HepG2 (cell line): ENCODE measurements at regions not wholly inside any gene's neighbourhood (a gene's known extent, or its start where the extent isn't known, plus 50 kb on each side); places are given as distances from the start of the nearest gene placed in this dataset.

Experiments used
- ATAD3A ChIP-seq: sonication (generic); formaldehyde crosslinking; IDR thresholded peaks from 2 replicates; pipeline ENCODE4 v1.4.0; 2020; ENCODE audit warnings: missing genetic modification reagents
- BCLAF1 ChIP-seq: fragments of 450-650 bp; IDR thresholded peaks from 2 replicates; pipeline ENCODE4 v1.6.1; 2017; ENCODE audit warnings: mild to moderate bottlenecking
- CEBPG ChIP-seq: IDR thresholded peaks from 2 replicates; pipeline ENCODE4 v1.6.1; 2016
- CHD2 ChIP-seq: IDR thresholded peaks from 2 replicates; pipeline ENCODE4 v1.6.1; 2011; ENCODE audit warnings: low read depth, low read length, improper control_type of control experiment
- DNMT1 ChIP-seq: sonication (generic); formaldehyde crosslinking; IDR thresholded peaks from 2 replicates; pipeline ENCODE4 v1.5.1; 2020; ENCODE audit warnings: mild to moderate bottlenecking, missing genetic modification reagents
- DR1 ChIP-seq: sonication (generic); formaldehyde crosslinking; IDR thresholded peaks from 2 replicates; pipeline ENCODE4 v1.8.0; 2021; ENCODE audit warnings: mild to moderate bottlenecking, missing genetic modification reagents, inconsistent platforms
- FOXP4 ChIP-seq: sonication (generic); formaldehyde crosslinking; IDR thresholded peaks from 2 replicates; pipeline ENCODE4 v1.4.0; 2020; ENCODE audit warnings: missing genetic modification reagents
- GATA4 ChIP-seq: sonication (generic); IDR thresholded peaks from 2 replicates; pipeline ENCODE4 v1.6.1; 2016; ENCODE audit warnings: antibody characterized with exemption, low read depth, borderline replicate concordance
- HNF4A ChIP-seq: sonication (generic); formaldehyde crosslinking; IDR thresholded peaks from 2 replicates; pipeline ENCODE4 v1.4.0; 2020; ENCODE audit warnings: missing genetic modification reagents
- HNRNPH1 ChIP-seq: fragments of 200-400 bp; formaldehyde crosslinking; optimal IDR thresholded peaks from 2 replicates; pipeline ENCODE3; 2017; ENCODE audit warnings: mild to moderate bottlenecking, low read depth, low read length
- KDM6A ChIP-seq: IDR thresholded peaks from 2 replicates; pipeline ENCODE4 v1.6.1; 2016; ENCODE audit warnings: low read depth
- KLF9 ChIP-seq: IDR thresholded peaks from 2 replicates; pipeline ENCODE4 v1.6.1; 2016; ENCODE audit warnings: low read depth
- MXD1 ChIP-seq: sonication (generic); formaldehyde crosslinking; IDR thresholded peaks from 2 replicates; pipeline ENCODE4 v1.4.0; 2020; ENCODE audit warnings: mild to moderate bottlenecking, missing genetic modification reagents
- PAF1 ChIP-seq: IDR thresholded peaks from 2 replicates; pipeline ENCODE4 v1.6.1; 2016; ENCODE audit warnings: missing genetic modification reagents, missing compliant biosample characterization
- RAD21 ChIP-seq: fragments of 450-650 bp; formaldehyde crosslinking; IDR thresholded peaks from 2 replicates; pipeline ENCODE4 v1.5.0; 2020; ENCODE audit warnings: mild to moderate bottlenecking
- RFX3 ChIP-seq: IDR thresholded peaks from 2 replicates; pipeline ENCODE4 v1.6.1; 2016; ENCODE audit warnings: missing biosample characterization, missing genetic modification reagents
- TBP ChIP-seq: sonication (generic); formaldehyde crosslinking; IDR thresholded peaks from 2 replicates; pipeline ENCODE4 v1.5.0; 2020; ENCODE audit warnings: missing genetic modification reagents
- TFDP2 ChIP-seq: sonication (generic); formaldehyde crosslinking; IDR thresholded peaks from 2 replicates; pipeline ENCODE4 v1.4.0; 2020; ENCODE audit warnings: missing genetic modification reagents
- XRCC5 ChIP-seq: fragments of 200-400 bp; formaldehyde crosslinking; optimal IDR thresholded peaks from 2 replicates; pipeline ENCODE3; 2017; ENCODE audit warnings: mild to moderate bottlenecking, low read length
- ZFAT ChIP-seq: sonication (generic); formaldehyde crosslinking; conservative IDR thresholded peaks from 2 replicates; pipeline ENCODE4 v1.8.1; 2023; ENCODE audit warnings: missing genetic modification reagents, inconsistent platforms
- ZFY ChIP-seq: sonication (generic); formaldehyde crosslinking; IDR thresholded peaks from 2 replicates; pipeline ENCODE4 v1.4.0; 2020; ENCODE audit warnings: missing genetic modification reagents
- ZNF24 ChIP-seq: fragments of 450-650 bp; IDR thresholded peaks from 2 replicates; pipeline ENCODE4 v1.6.1; 2017; ENCODE audit warnings: antibody characterized with exemption, mild to moderate bottlenecking
- ZNF552 ChIP-seq: sonication (generic); formaldehyde crosslinking; IDR thresholded peaks from 2 replicates; pipeline ENCODE4 v1.9.0; 2022; ENCODE audit warnings: missing genetic modification reagents, mild to moderate bottlenecking, borderline replicate concordance
- ZNF577 ChIP-seq: sonication (generic); formaldehyde crosslinking; IDR thresholded peaks from 2 replicates; pipeline ENCODE4 v1.4.0; 2020; ENCODE audit warnings: mild to moderate bottlenecking, low read depth, missing genetic modification reagents, borderline replicate concordance
- ZNF615 ChIP-seq: sonication (generic); formaldehyde crosslinking; IDR thresholded peaks from 2 replicates; pipeline ENCODE4 v1.5.0; 2020; ENCODE audit warnings: mild to moderate bottlenecking, missing genetic modification reagents, borderline replicate concordance
- ZNF629 ChIP-seq: sonication (generic); formaldehyde crosslinking; conservative IDR thresholded peaks from 2 replicates; pipeline ENCODE4 v1.5.0; 2020; ENCODE audit warnings: missing genetic modification reagents
- ZNF674 ChIP-seq: sonication (generic); formaldehyde crosslinking; IDR thresholded peaks from 2 replicates; pipeline ENCODE4 v1.5.0; 2020; ENCODE audit warnings: low read depth, mild to moderate bottlenecking, missing genetic modification reagents

- peak; percentile 100 for TF ChIP-seq FOXP4 (CRISPR knock-in tag)
- TF ChIP-seq ZNF674, result no peak
- TF ChIP-seq ATAD3A (CRISPR knock-in tag), result no peak
- TF ChIP-seq DR1 (CRISPR knock-in tag), result peak; percentile 72; the same call in 1 of the 2 replicates
- peak; percentile 71; the same call in 1 of the 2 replicates for TF ChIP-seq KLF9 (CRISPR knock-in tag)
- peak; percentile 100 for TF ChIP-seq KDM6A (CRISPR knock-in tag)
- TF ChIP-seq MXD1 (CRISPR knock-in tag), result no peak
- peak; percentile 83 for TF ChIP-seq XRCC5
- TF ChIP-seq ZNF615 (CRISPR knock-in tag), result peak; percentile 71; the same call in 1 of the 2 replicates
- TF ChIP-seq HNRNPH1, result no peak
- peak; percentile 98 for TF ChIP-seq HNF4A
- TF ChIP-seq ZFY, result peak; percentile 67
- TF ChIP-seq RAD21 (CRISPR knock-in tag), result peak; percentile 62
- TF ChIP-seq CEBPG (CRISPR knock-in tag), result peak; percentile 91
- TF ChIP-seq DNMT1 (CRISPR knock-in tag), result no peak
- TF ChIP-seq ZNF629 (CRISPR knock-in tag), result no peak; the same call in 1 of the 2 replicates
- peak; percentile 97 for TF ChIP-seq GATA4
- TF ChIP-seq ZFAT (CRISPR knock-in tag), result no peak
- TF ChIP-seq ZNF552 (CRISPR knock-in tag), result no peak
- TF ChIP-seq PAF1, result no peak
- peak; percentile 67 for TF ChIP-seq TFDP2 (CRISPR knock-in tag)
- TF ChIP-seq TBP (CRISPR knock-in tag), result 0 out of 2 replicates have a peak, but pooled peaks have one; percentile 63
- peak; percentile 31; the same call in 1 of the 2 replicates for TF ChIP-seq CHD2
- no peak for TF ChIP-seq BCLAF1
- TF ChIP-seq ZNF24, result peak; percentile 51
- TF ChIP-seq ZNF577 (CRISPR knock-in tag), result no peak
- no peak; the same call in 1 of the 2 replicates for TF ChIP-seq RFX3 (CRISPR knock-in tag)
These were observed 134.7 kb upstream of the IFNGR1 start (continued) for GRCh38 chr6:137353842-137354397.
